ENCODE measurements at regions not wholly inside any gene's neighbourhood (a gene's known extent, or its start where the extent isn't known, plus 50 kb on each side); places are given as distances from the start of the nearest gene placed in this dataset.

- DNase-seq, result no peak
These were observed 108.8 kb upstream of the SLC25A36 start for GRCh38 chr3:140832883-140833282.

GRCh38 chr3:140834266-140835037 lies 107.2 kb upstream of the SLC25A36 start:
- H2AFZ ChIP-seq (ENCODE audit: low read depth, low read length), result no peak overlapping the region
- H3K9me3 ChIP-seq (ENCODE audit: insufficient read depth, low read length, severe bottlenecking), result no peaks in the 10 kb centered on the region
- no peak for DNase-seq
- ATAC-seq (ENCODE audit: insufficient read depth, low read depth), result no peak
- peaks cover 14% of the 10 kb centered on the region for H3K27me3 ChIP-seq (ENCODE audit: insufficient read depth, low read length, poor library complexity)
- no peak overlapping the region for H3K27ac ChIP-seq (ENCODE audit: low read length)
- no peak overlapping the region for H3K9ac ChIP-seq (ENCODE audit: low read depth, low read length)
- no peaks in the 10 kb centered on the region for H3K4me1 ChIP-seq (ENCODE audit: insufficient read depth, low read length)
- no peak overlapping the region for H3K4me2 ChIP-seq (ENCODE audit: insufficient read depth, low read length)
- no peaks in the 10 kb centered on the region for H4K20me1 ChIP-seq (ENCODE audit: insufficient read depth, low read length)
- TF ChIP-seq, protein P1, sequence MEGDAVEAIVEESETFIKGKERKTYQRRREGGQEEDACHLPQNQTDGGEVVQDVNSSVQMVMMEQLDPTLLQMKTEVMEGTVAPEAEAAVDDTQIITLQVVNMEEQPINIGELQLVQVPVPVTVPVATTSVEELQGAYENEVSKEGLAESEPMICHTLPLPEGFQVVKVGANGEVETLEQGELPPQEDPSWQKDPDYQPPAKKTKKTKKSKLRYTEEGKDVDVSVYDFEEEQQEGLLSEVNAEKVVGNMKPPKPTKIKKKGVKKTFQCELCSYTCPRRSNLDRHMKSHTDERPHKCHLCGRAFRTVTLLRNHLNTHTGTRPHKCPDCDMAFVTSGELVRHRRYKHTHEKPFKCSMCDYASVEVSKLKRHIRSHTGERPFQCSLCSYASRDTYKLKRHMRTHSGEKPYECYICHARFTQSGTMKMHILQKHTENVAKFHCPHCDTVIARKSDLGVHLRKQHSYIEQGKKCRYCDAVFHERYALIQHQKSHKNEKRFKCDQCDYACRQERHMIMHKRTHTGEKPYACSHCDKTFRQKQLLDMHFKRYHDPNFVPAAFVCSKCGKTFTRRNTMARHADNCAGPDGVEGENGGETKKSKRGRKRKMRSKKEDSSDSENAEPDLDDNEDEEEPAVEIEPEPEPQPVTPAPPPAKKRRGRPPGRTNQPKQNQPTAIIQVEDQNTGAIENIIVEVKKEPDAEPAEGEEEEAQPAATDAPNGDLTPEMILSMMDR (IDR thresholded peaks at IDR 0.05; ENCODE audit: borderline replicate concordance, extremely low read depth, low read length, poor library complexity, severe bottlenecking), result no peak
- no peak for TF ChIP-seq EZH2 (IDR thresholded peaks at IDR 0.05; ENCODE audit: borderline replicate concordance, low read depth, low read length, severe bottlenecking)
- H3K36me3 ChIP-seq (ENCODE audit: insufficient read depth, low read length), result no peaks in the 10 kb centered on the region
- no peaks in the 10 kb centered on the region for H3K79me2 ChIP-seq (ENCODE audit: insufficient read depth, low read length)
- H3K4me3 ChIP-seq (ENCODE audit: low read depth in 1 of 2, low read length in 2 of 2), result no peak overlapping the region

More at GRCh38 chr3:140832883-140833282, 108.8 kb upstream of the SLC25A36 start:
- no peak for ATAC-seq (ENCODE audit: insufficient read depth, low read depth)
- H2AFZ ChIP-seq (ENCODE audit: low read depth, low read length), result no peak overlapping the region
- H3K4me3 ChIP-seq (ENCODE audit: low read depth in 1 of 2, low read length in 2 of 2), result no peak overlapping the region
- no peaks in the 10 kb centered on the region for H3K4me1 ChIP-seq (ENCODE audit: insufficient read depth, low read length)
- no peaks in the 10 kb centered on the region for H3K36me3 ChIP-seq (ENCODE audit: insufficient read depth, low read length)
- H3K9me3 ChIP-seq (ENCODE audit: insufficient read depth, low read length, severe bottlenecking), result no peaks in the 10 kb centered on the region
- H3K4me2 ChIP-seq (ENCODE audit: insufficient read depth, low read length), result no peak overlapping the region
- no peak overlapping the region for H3K9ac ChIP-seq (ENCODE audit: low read depth, low read length)
- TF ChIP-seq EZH2 (IDR thresholded peaks at IDR 0.05; ENCODE audit: borderline replicate concordance, low read depth, low read length, severe bottlenecking), result no peak
- TF ChIP-seq, protein P1 (IDR thresholded peaks at IDR 0.05; ENCODE audit: borderline replicate concordance, extremely low read depth, low read length, poor library complexity, severe bottlenecking), result no peak
- H3K27ac ChIP-seq (ENCODE audit: low read length), result no peak overlapping the region
- no peaks in the 10 kb centered on the region for H4K20me1 ChIP-seq (ENCODE audit: insufficient read depth, low read length)
- no peaks in the 10 kb centered on the region for H3K79me2 ChIP-seq (ENCODE audit: insufficient read depth, low read length)
- H3K27me3 ChIP-seq (ENCODE audit: insufficient read depth, low read length, poor library complexity), result peaks cover 14% of the 10 kb centered on the region

DNA sequence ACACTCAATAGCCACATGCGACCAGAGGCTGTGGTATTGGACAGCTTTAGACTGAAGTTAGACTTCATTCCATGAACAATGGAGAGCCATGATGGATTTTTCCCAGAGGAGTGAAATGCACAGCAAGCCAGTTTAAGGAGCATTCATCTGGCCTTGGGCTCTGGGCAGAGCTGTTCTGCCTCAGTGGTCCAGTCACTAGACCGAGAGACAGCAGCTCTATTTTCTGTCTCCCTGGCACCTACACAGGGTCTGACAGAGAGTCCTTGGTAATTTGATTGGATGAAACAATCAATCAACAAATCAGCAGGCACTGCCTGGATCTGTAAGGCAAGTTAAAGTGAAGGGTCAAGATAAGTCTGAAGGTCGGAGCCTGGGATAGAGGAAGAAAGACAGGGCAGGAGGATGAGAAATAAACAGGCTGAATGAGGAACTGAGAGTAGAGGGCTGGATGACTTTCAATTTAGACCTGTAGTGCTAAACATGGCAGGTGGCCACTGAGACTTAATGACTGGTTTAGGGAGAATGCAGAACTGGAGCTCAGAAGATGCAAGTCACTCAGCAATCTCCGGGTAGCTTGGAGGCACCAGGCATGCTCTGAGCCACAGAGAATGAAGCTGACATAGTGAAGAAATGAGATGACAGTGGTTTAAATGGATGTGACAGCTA lies 98.5 kb upstream of the SLC25A36 start:
- Histone ChIP-seq H3K9ac (ENCODE audit: low read depth, low read length) (no peak overlapping the region), H3K4me3 (ENCODE audit: low read depth in 1 of 2, low read length in 2 of 2) (no peak overlapping the region), H2AFZ (ENCODE audit: low read depth, low read length) (no peak overlapping the region), H3K4me1 (ENCODE audit: insufficient read depth, low read length) (no peaks in the 10 kb centered on the region), H4K20me1 (ENCODE audit: insufficient read depth, low read length) (no peaks in the 10 kb centered on the region), H3K9me3 (ENCODE audit: insufficient read depth, low read length, severe bottlenecking) (no peaks in the 10 kb centered on the region), H3K27ac (ENCODE audit: low read length) (no peak overlapping the region), H3K27me3 (ENCODE audit: insufficient read depth, low read length, poor library complexity) (peaks cover 4% of the 10 kb centered on the region), H3K4me2 (ENCODE audit: insufficient read depth, low read length) (no peak overlapping the region), H3K36me3 (ENCODE audit: insufficient read depth, low read length) (no peaks in the 10 kb centered on the region), H3K79me2 (ENCODE audit: insufficient read depth, low read length) (no peaks in the 10 kb centered on the region)
- DNase-seq, result no peak
- ATAC-seq (ENCODE audit: insufficient read depth, low read depth), result no peak
- TF ChIP-seq EZH2 (IDR thresholded peaks at IDR 0.05; ENCODE audit: borderline replicate concordance, low read depth, low read length, severe bottlenecking), result no peak
- TF ChIP-seq, protein P1 (IDR thresholded peaks at IDR 0.05; ENCODE audit: borderline replicate concordance, extremely low read depth, low read length, poor library complexity, severe bottlenecking), result no peak

Data from DND-41 (cell line).